ENCODE measurements at regions not wholly inside any gene's neighbourhood (a gene's known extent, or its start where the extent isn't known, plus 50 kb on each side); places are given as distances from the start of the nearest gene placed in this dataset.

DNA sequence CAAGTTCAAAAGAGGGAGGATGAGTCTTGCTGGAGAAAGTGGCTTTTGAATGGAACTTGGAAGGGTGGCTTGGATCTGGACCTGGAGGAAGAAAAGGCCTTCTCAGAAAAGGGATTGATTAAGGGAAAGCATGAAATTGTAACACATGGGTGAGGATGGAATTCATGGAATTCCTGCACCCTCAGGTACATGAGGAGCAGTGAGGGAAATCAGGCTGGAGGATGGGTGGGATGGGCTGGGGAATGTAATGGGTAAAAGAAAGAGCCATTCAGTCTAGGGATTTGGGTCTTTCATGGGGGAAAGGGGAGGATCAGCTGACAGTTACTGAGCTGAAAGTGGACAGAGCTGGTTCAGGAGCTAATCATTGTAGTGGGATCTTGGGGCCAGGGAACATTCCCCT is 51.2 kb upstream of the HAAO start:
- H3K4me1 ChIP-seq (ENCODE audit: control insufficient read depth, insufficient read depth, low read length) = no peaks in the 10 kb centered on the region
- RAD21 ChIA-PET (ENCODE audit: unreplicated experiment) = no interaction called here
- H3K79me2 ChIP-seq (ENCODE audit: control insufficient read depth, insufficient read depth, low read length) = no peaks in the 10 kb centered on the region
- H3K9ac ChIP-seq (ENCODE audit: control insufficient read depth, insufficient read depth, low read length) = no peak overlapping the region
- H3K27ac ChIP-seq (ENCODE audit: control insufficient read depth, insufficient read depth) = no peak overlapping the region
- DNase-seq (ENCODE audit: low read depth, low spot score) (no peak), FAIRE-seq (no peak), ATAC-seq (no peak)
- H2AFZ ChIP-seq (ENCODE audit: control insufficient read depth, low read depth, low read length) = no peak overlapping the region
- no peaks in the 10 kb centered on the region for H3K36me3 ChIP-seq (ENCODE audit: control insufficient read depth in 2 of 2, insufficient read depth in 2 of 2, low read length in 1 of 2)
- H3K27me3 ChIP-seq (replicated peaks in 1 of 2; ENCODE audit: control insufficient read depth in 2 of 2, insufficient read depth in 2 of 2, low read length in 1 of 2) = no peaks in the 10 kb centered on the region; a peak in 3 of 4 replicates
- no peak overlapping the region for H3K4me3 ChIP-seq
- in situ Hi-C loops (cut with MboI) = no loop called here
- no peaks in the 10 kb centered on the region for H3K9me3 ChIP-seq (replicated peaks; ENCODE audit: control insufficient read depth, insufficient read depth, low read length)
- CTCF ChIA-PET = no interaction called here
- BruUV-seq (replicated peaks) = no TSS peak
- TF ChIP-seq, protein P1, sequence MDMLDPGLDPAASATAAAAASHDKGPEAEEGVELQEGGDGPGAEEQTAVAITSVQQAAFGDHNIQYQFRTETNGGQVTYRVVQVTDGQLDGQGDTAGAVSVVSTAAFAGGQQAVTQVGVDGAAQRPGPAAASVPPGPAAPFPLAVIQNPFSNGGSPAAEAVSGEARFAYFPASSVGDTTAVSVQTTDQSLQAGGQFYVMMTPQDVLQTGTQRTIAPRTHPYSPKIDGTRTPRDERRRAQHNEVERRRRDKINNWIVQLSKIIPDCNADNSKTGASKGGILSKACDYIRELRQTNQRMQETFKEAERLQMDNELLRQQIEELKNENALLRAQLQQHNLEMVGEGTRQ (IDR thresholded peaks at IDR 0.05; ENCODE audit: borderline replicate concordance, low read depth, low read length) = no peak
- TF ChIP-seq ESRRA (IDR thresholded peaks at IDR 0.05; ENCODE audit: low read length) = no peak
- TF ChIP-seq, protein P2, sequence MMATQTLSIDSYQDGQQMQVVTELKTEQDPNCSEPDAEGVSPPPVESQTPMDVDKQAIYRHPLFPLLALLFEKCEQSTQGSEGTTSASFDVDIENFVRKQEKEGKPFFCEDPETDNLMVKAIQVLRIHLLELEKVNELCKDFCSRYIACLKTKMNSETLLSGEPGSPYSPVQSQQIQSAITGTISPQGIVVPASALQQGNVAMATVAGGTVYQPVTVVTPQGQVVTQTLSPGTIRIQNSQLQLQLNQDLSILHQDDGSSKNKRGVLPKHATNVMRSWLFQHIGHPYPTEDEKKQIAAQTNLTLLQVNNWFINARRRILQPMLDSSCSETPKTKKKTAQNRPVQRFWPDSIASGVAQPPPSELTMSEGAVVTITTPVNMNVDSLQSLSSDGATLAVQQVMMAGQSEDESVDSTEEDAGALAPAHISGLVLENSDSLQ (IDR thresholded peaks at IDR 0.05) = no peak
- no peak for TF ChIP-seq RAD21 (IDR thresholded peaks at IDR 0.05; ENCODE audit: insufficient read depth, low read depth, low read length)
- TF ChIP-seq MTA3 (IDR thresholded peaks at IDR 0.05; ENCODE audit: borderline replicate concordance, low read length) = no peak
- no peak for TF ChIP-seq POU2F2 (IDR thresholded peaks at IDR 0.05; ENCODE audit: borderline replicate concordance, low read depth, low read length)
- TF ChIP-seq EGR1 (IDR thresholded peaks at IDR 0.05; ENCODE audit: borderline replicate concordance in 1 of 2, low read depth in 2 of 2, low read length in 2 of 2) = no peak
- no peak for TF ChIP-seq SMC3 (IDR thresholded peaks at IDR 0.05; ENCODE audit: borderline replicate concordance, low read length)
- no peak for TF ChIP-seq SPI1 (IDR thresholded peaks at IDR 0.05; ENCODE audit: borderline replicate concordance, insufficient read depth, low read depth, low read length)
- TF ChIP-seq, protein P3, sequence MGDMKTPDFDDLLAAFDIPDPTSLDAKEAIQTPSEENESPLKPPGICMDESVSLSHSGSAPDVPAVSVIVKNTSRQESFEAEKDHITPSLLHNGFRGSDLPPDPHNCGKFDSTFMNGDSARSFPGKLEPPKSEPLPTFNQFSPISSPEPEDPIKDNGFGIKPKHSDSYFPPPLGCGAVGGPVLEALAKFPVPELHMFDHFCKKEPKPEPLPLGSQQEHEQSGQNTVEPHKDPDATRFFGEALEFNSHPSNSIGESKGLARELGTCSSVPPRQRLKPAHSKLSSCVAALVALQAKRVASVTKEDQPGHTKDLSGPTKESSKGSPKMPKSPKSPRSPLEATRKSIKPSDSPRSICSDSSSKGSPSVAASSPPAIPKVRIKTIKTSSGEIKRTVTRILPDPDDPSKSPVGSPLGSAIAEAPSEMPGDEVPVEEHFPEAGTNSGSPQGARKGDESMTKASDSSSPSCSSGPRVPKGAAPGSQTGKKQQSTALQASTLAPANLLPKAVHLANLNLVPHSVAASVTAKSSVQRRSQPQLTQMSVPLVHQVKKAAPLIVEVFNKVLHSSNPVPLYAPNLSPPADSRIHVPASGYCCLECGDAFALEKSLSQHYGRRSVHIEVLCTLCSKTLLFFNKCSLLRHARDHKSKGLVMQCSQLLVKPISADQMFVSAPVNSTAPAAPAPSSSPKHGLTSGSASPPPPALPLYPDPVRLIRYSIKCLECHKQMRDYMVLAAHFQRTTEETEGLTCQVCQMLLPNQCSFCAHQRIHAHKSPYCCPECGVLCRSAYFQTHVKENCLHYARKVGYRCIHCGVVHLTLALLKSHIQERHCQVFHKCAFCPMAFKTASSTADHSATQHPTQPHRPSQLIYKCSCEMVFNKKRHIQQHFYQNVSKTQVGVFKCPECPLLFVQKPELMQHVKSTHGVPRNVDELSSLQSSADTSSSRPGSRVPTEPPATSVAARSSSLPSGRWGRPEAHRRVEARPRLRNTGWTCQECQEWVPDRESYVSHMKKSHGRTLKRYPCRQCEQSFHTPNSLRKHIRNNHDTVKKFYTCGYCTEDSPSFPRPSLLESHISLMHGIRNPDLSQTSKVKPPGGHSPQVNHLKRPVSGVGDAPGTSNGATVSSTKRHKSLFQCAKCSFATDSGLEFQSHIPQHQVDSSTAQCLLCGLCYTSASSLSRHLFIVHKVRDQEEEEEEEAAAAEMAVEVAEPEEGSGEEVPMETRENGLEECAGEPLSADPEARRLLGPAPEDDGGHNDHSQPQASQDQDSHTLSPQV (IDR thresholded peaks at IDR 0.05) = no peak
- no peak for TF ChIP-seq SREBF2 (IDR thresholded peaks at IDR 0.05; ENCODE audit: low read length)
- no peak for TF ChIP-seq ETV6 (conservative IDR thresholded peaks at IDR 0.05 in 1 of 2, IDR thresholded peaks at IDR 0.05 in 1 of 2; ENCODE audit: borderline replicate concordance in 1 of 2, low read depth in 1 of 2)
- no peak for TF ChIP-seq ZNF384 (IDR thresholded peaks at IDR 0.05; ENCODE audit: borderline replicate concordance, low read depth, low read length)
- no peak for TF ChIP-seq BRCA1 (IDR thresholded peaks at IDR 0.05; ENCODE audit: low read depth, low read length)
- POLR2A ChIA-PET = no interaction called here
- H4K20me1 ChIP-seq (ENCODE audit: control insufficient read depth, insufficient read depth) = no peaks in the 10 kb centered on the region
- SMC1A ChIA-PET (ENCODE audit: uncharacterized antibody, unreplicated experiment) = no interaction called here
- no peak overlapping the region for H3K4me2 ChIP-seq (ENCODE audit: control insufficient read depth, insufficient read depth)
- intact Hi-C loops (cut with micrococcal nuclease; ENCODE audit: unreplicated experiment) = no loop called here
